ENCODE measurements at regions not wholly inside any gene's neighbourhood (a gene's known extent, or its start where the extent isn't known, plus 50 kb on each side); places are given as distances from the start of the nearest gene placed in this dataset.
A peak's percentile ranks its signal among the peaks of the same experiment; 100 is the strongest.

- Histone ChIP-seq H3K27ac (no peak overlapping the region), H3K4me1 (no peaks in the 10 kb centered on the region), H3K27me3 (peaks cover 0 to 98% (median 79%) of the 10 kb centered on the region in 7 donors), H3K4me3 (no peak overlapping the region), H3K9me3 (no peaks in the 10 kb centered on the region), H3K36me3 (no peaks in the 10 kb centered on the region)
- no peak for ATAC-seq
- intact Hi-C loops (cut with DNase I): no loop called here
- no peak for TF ChIP-seq CTCF (IDR thresholded peaks at IDR 0.05)
- DNase-seq: no peak
- WGBS, 2 donors: 86 to 90% methylated on average over 7 of the region's 7 CpGs
Measured at GRCh38 chr20:56956534-56956933, 309.9 kb downstream of the BMP7 start.

GRCh38 chr20:56957737-56958553 is 308.5 kb downstream of the BMP7 start:
- Histone ChIP-seq H3K27me3 (peaks cover 0 to 92% (median 70%) of the 10 kb centered on the region in 7 donors), H3K4me3 (no peak overlapping the region), H3K4me1 (no peaks in the 10 kb centered on the region), H3K27ac (no peak overlapping the region), H3K36me3 (no peaks in the 10 kb centered on the region), H3K9me3 (no peaks in the 10 kb centered on the region)
- DNase-seq (no peak), ATAC-seq (no peak)
- TF ChIP-seq CTCF (IDR thresholded peaks at IDR 0.05): no peak
- WGBS, 2 donors: 61 to 67% methylated on average over 34 of the region's 34 CpGs
- intact Hi-C loops (cut with DNase I): no loop called here

- 35 to 52% methylated on average over 2 of the region's 2 CpGs for WGBS, 2 donors
- intact Hi-C loops (cut with DNase I): no loop called here
Measured at GRCh38 chr20:56964901-56965300, 301.5 kb downstream of the BMP7 start.

GRCh38 chr20:56967916-56968315 is 298.5 kb downstream of the BMP7 start:
- no peak for DNase-seq
- peak in 1 of 8 donors; percentile 41 for ATAC-seq
- no peaks in the 10 kb centered on the region for H3K4me1 ChIP-seq
- no peak overlapping the region for H3K4me3 ChIP-seq
- intact Hi-C loops (cut with DNase I): no loop called here
- peaks cover 0 to 30% (median 23%) of the 10 kb centered on the region in 7 donors for H3K27me3 ChIP-seq
- no peak for TF ChIP-seq CTCF (IDR thresholded peaks at IDR 0.05)
- no peaks in the 10 kb centered on the region for H3K36me3 ChIP-seq
- WGBS, 2 donors: 65 to 66% methylated on average over 11 to 12 of the region's 12 CpGs
- peaks cover 0 to 8% (median 0%) of the 10 kb centered on the region in 11 donors for H3K9me3 ChIP-seq
- no peak overlapping the region for H3K27ac ChIP-seq

More at GRCh38 chr20:56964901-56965300, 301.5 kb downstream of the BMP7 start:
- no peak for TF ChIP-seq CTCF (IDR thresholded peaks at IDR 0.05)
- DNase-seq (no peak), ATAC-seq (no peak)
- Histone ChIP-seq H3K4me3 (no peak overlapping the region), H3K27me3 (peaks cover 0 to 31% (median 5%) of the 10 kb centered on the region in 7 donors), H3K4me1 (no peaks in the 10 kb centered on the region), H3K27ac (no peak overlapping the region), H3K36me3 (no peaks in the 10 kb centered on the region), H3K9me3 (peaks cover 0 to 8% (median 0%) of the 10 kb centered on the region in 11 donors)
